Osteocyte (in vitro differentiated cells): ENCODE measurements at regions not wholly inside any gene's neighbourhood (a gene's known extent, or its start where the extent isn't known, plus 50 kb on each side); places are given as distances from the start of the nearest gene placed in this dataset.

Experiments
- DNase-seq: peaks from one replicate; pipeline ENCODE4 v3.0.0; 2021; ENCODE audit warnings: mixed read lengths; ENCODE audit not compliant: unreplicated experiment; ENCODE audit errors: extremely low spot score
- H3K27ac Mint-ChIP-seq: one replicate; pipeline ENCODE4 v1.8.0; 2021; ENCODE audit warnings: mild to moderate bottlenecking, mixed read lengths; ENCODE audit not compliant: unreplicated experiment
- H3K27me3 Mint-ChIP-seq: one replicate; pipeline ENCODE4 v1.8.0; 2021; ENCODE audit warnings: mixed read lengths; ENCODE audit not compliant: unreplicated experiment
- H3K36me3 Mint-ChIP-seq: one replicate; pipeline ENCODE4 v1.8.0; 2021; ENCODE audit warnings: mixed read lengths; ENCODE audit not compliant: unreplicated experiment
- H3K4me1 Mint-ChIP-seq: one replicate; pipeline ENCODE4 v1.8.0; 2021; ENCODE audit warnings: mixed read lengths; ENCODE audit not compliant: unreplicated experiment
- H3K4me3 Mint-ChIP-seq: one replicate; pipeline ENCODE4 v1.8.0; 2021; ENCODE audit warnings: mild to moderate bottlenecking, moderate library complexity, mixed read lengths; ENCODE audit not compliant: unreplicated experiment
- H3K9me3 Mint-ChIP-seq: one replicate; pipeline ENCODE4 v1.8.0; 2021; ENCODE audit warnings: mixed read lengths; ENCODE audit not compliant: unreplicated experiment
- CTCF ChIP-seq: fragments of 200-600 bp; sonication (generic); IDR thresholded peaks from 2 replicates; pipeline ENCODE4 v1.5.0; 2021; ENCODE audit warnings: antibody characterized with exemption, mild to moderate bottlenecking, moderate library complexity

- H3K9me3 Mint-ChIP-seq, result no peaks in the 10 kb centered on the region
- no peaks in the 10 kb centered on the region for H3K36me3 Mint-ChIP-seq
- H3K4me3 Mint-ChIP-seq, result no peak overlapping the region
- peaks cover 15% of the 10 kb centered on the region for H3K27me3 Mint-ChIP-seq
- no peak for DNase-seq
- TF ChIP-seq CTCF, result no peak
- no peak overlapping the region for H3K27ac Mint-ChIP-seq
- H3K4me1 Mint-ChIP-seq, result no peaks in the 10 kb centered on the region
These were observed 80.5 kb upstream of the SYNDIG1 start for GRCh38 chr20:24388828-24389380.

DNA sequence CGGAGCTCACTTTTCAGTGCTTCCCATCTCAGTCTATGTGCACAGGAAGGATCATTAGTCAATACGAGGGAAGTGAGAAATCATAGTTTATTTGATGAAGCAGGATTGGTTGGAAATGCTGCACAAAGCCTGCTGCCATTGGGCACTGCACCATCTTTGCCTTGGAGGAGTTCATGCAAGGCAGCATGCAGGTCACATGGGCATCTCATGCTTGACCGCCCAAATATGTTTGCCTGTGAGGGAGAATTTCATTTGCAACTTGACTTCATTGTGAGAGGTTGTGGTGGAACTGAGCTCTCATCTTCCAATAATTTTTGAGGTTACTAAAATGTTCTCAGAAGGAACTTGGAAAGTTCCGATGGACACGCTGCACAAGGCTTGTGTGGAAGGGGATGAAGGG is 83.9 kb upstream of the SYNDIG1 start:
- Mint-ChIP-seq H3K4me1 (no peaks in the 10 kb centered on the region), H3K36me3 (no peaks in the 10 kb centered on the region), H3K27me3 (peaks cover 9% of the 10 kb centered on the region), H3K4me3 (no peak overlapping the region), H3K27ac (no peak overlapping the region), H3K9me3 (no peaks in the 10 kb centered on the region)
- TF ChIP-seq CTCF, result no peak
- DNase-seq, result no peak

- H3K9me3 Mint-ChIP-seq, result no peaks in the 10 kb centered on the region
- H3K27me3 Mint-ChIP-seq, result peaks cover 6% of the 10 kb centered on the region
- TF ChIP-seq CTCF, result no peak
- H3K4me3 Mint-ChIP-seq, result no peak overlapping the region
- no peaks in the 10 kb centered on the region for H3K36me3 Mint-ChIP-seq
- H3K27ac Mint-ChIP-seq, result no peak overlapping the region
- peaks cover under 1% of the 10 kb centered on the region for H3K4me1 Mint-ChIP-seq
- no peak for DNase-seq
These were observed 84.6 kb upstream of the SYNDIG1 start for GRCh38 chr20:24384865-24385264.

DNA sequence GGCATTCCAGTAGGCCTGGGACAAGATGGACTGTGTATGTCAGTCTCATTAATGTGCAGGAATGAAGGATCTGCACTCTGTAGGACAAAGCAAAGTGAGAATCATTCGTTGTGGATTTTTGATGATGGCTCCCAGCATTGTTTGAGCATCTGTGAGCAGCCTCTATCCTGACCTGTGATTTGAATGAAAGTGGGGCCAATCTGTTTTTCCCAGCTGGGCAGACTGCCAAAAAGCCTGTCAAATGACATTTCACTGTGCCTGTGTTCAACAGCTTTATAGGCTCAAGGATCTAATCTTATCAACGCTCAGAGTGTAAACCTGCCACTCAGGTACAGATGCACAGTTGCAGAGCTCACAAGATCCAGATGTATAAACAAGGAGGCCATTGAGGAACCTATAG is 86.7 kb upstream of the SYNDIG1 start:
- DNase-seq, result no peak
- Mint-ChIP-seq H3K36me3 (no peaks in the 10 kb centered on the region), H3K4me1 (peaks cover 10% of the 10 kb centered on the region), H3K9me3 (no peaks in the 10 kb centered on the region), H3K27me3 (peaks cover 6% of the 10 kb centered on the region), H3K27ac (no peak overlapping the region), H3K4me3 (no peak overlapping the region)
- no peak for TF ChIP-seq CTCF

GRCh38 chr20:24382331-24382730 is 87.1 kb upstream of the SYNDIG1 start:
- H3K4me3 Mint-ChIP-seq, result no peak overlapping the region
- no peaks in the 10 kb centered on the region for H3K36me3 Mint-ChIP-seq
- H3K27me3 Mint-ChIP-seq, result peaks cover 6% of the 10 kb centered on the region
- no peak for DNase-seq
- H3K9me3 Mint-ChIP-seq, result no peaks in the 10 kb centered on the region
- peaks cover 10% of the 10 kb centered on the region for H3K4me1 Mint-ChIP-seq
- no peak overlapping the region for H3K27ac Mint-ChIP-seq
- TF ChIP-seq CTCF, result no peak
